Heart right ventricle (tissue), 16 donors: ENCODE measurements at regions not wholly inside any gene's neighbourhood (a gene's known extent, or its start where the extent isn't known, plus 50 kb on each side); places are given as distances from the start of the nearest gene placed in this dataset.

Experiments used
- ATAC-seq, 8 donors: fragments of 200-7000 bp; cut with Tn5 transposase; one replicate each; pipeline ENCODE4 v1.9.1; 2020; ENCODE audit warnings: mild to moderate bottlenecking in 8 of 8, moderate library complexity in 8 of 8, moderate number of reproducible peaks in 1 of 8
- DNase-seq, 2 donors: peaks; one replicate each; pipeline ENCODE4 v3.0.0-alpha.2; 2020
- H3K27ac ChIP-seq, 10 donors: fragments of 200-600 bp; sonication (generic) in 2 of 10; one replicate each; pipeline versions ENCODE4 v1.5.0 to v1.8.0; 2020 to 2022; ENCODE audit warnings: mild to moderate bottlenecking in 3 of 10
- H3K27me3 ChIP-seq, 7 donors: fragments of 200-600 bp; one replicate each; pipeline ENCODE4 v1.8.0; 2021 to 2022; ENCODE audit warnings: mild to moderate bottlenecking in 2 of 7
- H3K36me3 ChIP-seq, 9 donors: fragments of 200-600 bp; sonication (generic) in 1 of 9; one replicate each; pipeline versions ENCODE4 v1.5.0 to v1.8.0; 2020 to 2022; ENCODE audit warnings: mild to moderate bottlenecking in 2 of 9
- H3K4me1 ChIP-seq, 9 donors: fragments of 200-600 bp; sonication (generic) in 1 of 9; one replicate each; pipeline versions ENCODE4 v1.5.0 to v1.8.0; 2020 to 2022; ENCODE audit warnings: mild to moderate bottlenecking in 4 of 9
- H3K4me3 ChIP-seq, 10 donors: fragments of 200-600 bp; sonication (generic) in 2 of 10; one replicate each; pipeline versions ENCODE4 v1.5.0 to v1.8.0; 2020 to 2022; ENCODE audit warnings: mild to moderate bottlenecking in 7 of 10, moderate library complexity in 2 of 10
- H3K9me3 ChIP-seq, 11 donors: fragments of 200-600 bp in 10 of 11; sonication (generic) in 2 of 11; one replicate each; pipeline versions ENCODE4 v1.5.0 to v1.8.0; 2013 to 2022; ENCODE audit warnings: mild to moderate bottlenecking in 2 of 11, control low read depth in 1 of 11, moderate library complexity in 1 of 11
- WGBS, 2 donors: extraction: QIAGEN DNeasy Blood & Tissue Kit; methylation state at CpG; one replicate each; pipeline ENCODE4 v1.1.7; 2013; ENCODE audit warnings: inconsistent platforms in 1 of 2; 5-methylcytosine and 5-hydroxymethylcytosine counted together
- intact Hi-C, 10 donors: fragments of 100-400 bp; cut with DNase I; formaldehyde crosslinking; loops; one replicate each; pipeline versions ENCODE4 v1.11.1 to v1.14.2; 2022
- TF ChIP-seq, protein P1 (sequence below), 9 donors: fragments of 200-600 bp; sonication (generic) in 2 of 9; IDR thresholded peaks; one replicate each; pipeline versions ENCODE4 v1.5.0 to v1.8.0; 2021 to 2022; ENCODE audit warnings: antibody characterized with exemption in 9 of 9, mild to moderate bottlenecking in 5 of 9, moderate library complexity in 1 of 9
- donor health status: Arrhythmogenic right ventricular cardiomyopathy.
- donor health status: ischemic (EF 13 %, LVEDD 7.1; RV severe dilation, severe dysfunction).
- donor health status: healthy with polysubstance abuse.
- donor health status: DM: no; HTN: yes; CAD: no.
- donor health status: DM: no; HTN: no; CAD: no.
- donor health status: ischemic (EF 25% LVEDD 6.9; RV normal size, moderate dysfunction).
- donor health status: ischemic (EF 25% LVEDD 5.7; RV mildly dilated, moderate dysfunction).
- donor health status: healthy.
- donor health status: DM: yes; HTN: yes; CAD: no.
- donor health status: Ischemic cardiomyopathy.
- donor health status: ischemic (EF 35%, LVEDD 5.7; RV mildly dilated, moderate dysfunction).
- donor health status: nonischemic (EF 11% LVEDD 7.7; RV severe dilation, severe dysfunction).
- donor health status: DM: yes; HTN: yes; CAD: no.
- donor health status: PGD.
- donor health status: ischemic (EF 29% LVEDD 5.4; RV normal size, mild dysfunction).
- donor health status: nonischemic (EF 23%, LVEDD 6.1; RV moderate dilation, normal function).

GRCh38 chr2:129181433-129181832 lies 798.0 kb upstream of the RAB6C start:
- Histone ChIP-seq H3K36me3 (no peaks in the 10 kb centered on the region), H3K27ac (no peak overlapping the region), H3K4me1 (no peaks in the 10 kb centered on the region), H3K4me3 (no peak overlapping the region), H3K9me3 (no peaks in the 10 kb centered on the region), H3K27me3 (peaks cover 0 to 11% (median 2%) of the 10 kb centered on the region in 7 donors)
- intact Hi-C loops = loop anchor here in 1 of 10 donors (5.0 kb wide), 1 partner anchor 769 kb away; no protein-coding TSS in a partner anchor
- TF ChIP-seq, protein P1, sequence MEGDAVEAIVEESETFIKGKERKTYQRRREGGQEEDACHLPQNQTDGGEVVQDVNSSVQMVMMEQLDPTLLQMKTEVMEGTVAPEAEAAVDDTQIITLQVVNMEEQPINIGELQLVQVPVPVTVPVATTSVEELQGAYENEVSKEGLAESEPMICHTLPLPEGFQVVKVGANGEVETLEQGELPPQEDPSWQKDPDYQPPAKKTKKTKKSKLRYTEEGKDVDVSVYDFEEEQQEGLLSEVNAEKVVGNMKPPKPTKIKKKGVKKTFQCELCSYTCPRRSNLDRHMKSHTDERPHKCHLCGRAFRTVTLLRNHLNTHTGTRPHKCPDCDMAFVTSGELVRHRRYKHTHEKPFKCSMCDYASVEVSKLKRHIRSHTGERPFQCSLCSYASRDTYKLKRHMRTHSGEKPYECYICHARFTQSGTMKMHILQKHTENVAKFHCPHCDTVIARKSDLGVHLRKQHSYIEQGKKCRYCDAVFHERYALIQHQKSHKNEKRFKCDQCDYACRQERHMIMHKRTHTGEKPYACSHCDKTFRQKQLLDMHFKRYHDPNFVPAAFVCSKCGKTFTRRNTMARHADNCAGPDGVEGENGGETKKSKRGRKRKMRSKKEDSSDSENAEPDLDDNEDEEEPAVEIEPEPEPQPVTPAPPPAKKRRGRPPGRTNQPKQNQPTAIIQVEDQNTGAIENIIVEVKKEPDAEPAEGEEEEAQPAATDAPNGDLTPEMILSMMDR (IDR thresholded peaks at IDR 0.05) = no peak
- DNase-seq (no peak), ATAC-seq (no peak)
- WGBS, 2 donors = 83 to 87% methylated on average over 1 of the region's 1 CpG

- no peaks in the 10 kb centered on the region for H3K36me3 ChIP-seq
- WGBS, 2 donors = 72 to 78% methylated on average over 4 of the region's 4 CpGs
- TF ChIP-seq, protein P1 (IDR thresholded peaks at IDR 0.05) = no peak
- no peaks in the 10 kb centered on the region for H3K9me3 ChIP-seq
- H3K4me3 ChIP-seq = no peak overlapping the region
- H3K27ac ChIP-seq = no peak overlapping the region
- ATAC-seq = no peak
- H3K4me1 ChIP-seq = no peaks in the 10 kb centered on the region
- intact Hi-C loops = loop anchor here in 1 of 10 donors (5.0 kb wide), 1 partner anchor 770 kb away; no protein-coding TSS in a partner anchor
- no peak for DNase-seq
- peaks cover 0 to 16% (median 4%) of the 10 kb centered on the region in 7 donors for H3K27me3 ChIP-seq
These were observed 797.5 kb upstream of the RAB6C start for GRCh38 chr2:129181963-129182362.

- DNase-seq (no peak), ATAC-seq (no peak)
- H3K9me3 ChIP-seq = no peaks in the 10 kb centered on the region
- intact Hi-C loops = no loop called here
- TF ChIP-seq, protein P1 (IDR thresholded peaks at IDR 0.05) = no peak
- no peaks in the 10 kb centered on the region for H3K36me3 ChIP-seq
- H3K27me3 ChIP-seq = peaks cover 0 to 29% (median 9%) of the 10 kb centered on the region in 7 donors
- WGBS, 2 donors = 65 to 76% methylated on average over 3 of the region's 3 CpGs
- no peaks in the 10 kb centered on the region for H3K4me1 ChIP-seq
- H3K4me3 ChIP-seq = no peak overlapping the region
- H3K27ac ChIP-seq = no peak overlapping the region
These were observed 792.1 kb upstream of the RAB6C start for GRCh38 chr2:129187343-129187742.

DNA sequence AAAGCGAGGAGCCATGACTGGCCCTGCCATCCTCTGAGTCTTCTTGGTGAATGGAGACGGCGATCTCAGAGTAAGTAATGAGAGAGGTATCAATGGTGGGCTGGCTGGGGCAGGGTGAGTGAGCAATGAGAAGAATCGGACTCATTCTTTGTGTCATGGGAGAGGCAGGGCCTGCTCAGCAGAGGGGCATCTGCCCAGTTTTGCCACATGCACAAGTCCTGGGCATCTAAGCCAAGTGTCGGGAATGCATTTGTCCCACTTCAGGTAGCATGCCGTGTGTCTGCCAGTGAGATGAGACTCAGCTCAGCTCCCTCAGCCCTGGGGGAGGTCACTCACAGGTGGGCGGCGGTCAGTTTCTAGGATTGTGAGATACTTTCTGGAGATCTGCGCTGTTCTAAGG lies 791.0 kb upstream of the RAB6C start:
- Histone ChIP-seq H3K36me3 (no peaks in the 10 kb centered on the region), H3K27me3 (peaks cover 0 to 29% (median 9%) of the 10 kb centered on the region in 7 donors), H3K9me3 (no peaks in the 10 kb centered on the region), H3K4me1 (no peaks in the 10 kb centered on the region), H3K27ac (no peak overlapping the region), H3K4me3 (no peak overlapping the region)
- ATAC-seq = no peak
- TF ChIP-seq, protein P1 (IDR thresholded peaks at IDR 0.05) = no peak
- DNase-seq = no peak
- intact Hi-C loops = no loop called here
- 90 to 92% methylated on average over 9 of the region's 9 CpGs for WGBS, 2 donors
